Endometrium (tissue), 2 donors: ENCODE measurements at regions not wholly inside any gene's neighbourhood (a gene's known extent, or its start where the extent isn't known, plus 50 kb on each side); places are given as distances from the start of the nearest gene placed in this dataset.

Source experiments
- FAIRE-seq: peaks from 2 replicates; lab custom pipeline; 2012; peaks lifted over from hg19 to GRCh38; lab: Jason Lieb, UNC
- donor health status: control.
- donor health status: control.

- FAIRE-seq, result no peak
These were observed 161.7 kb upstream of the FN1 start for GRCh38 chr2:215597577-215597976.

GRCh38 chr2:215594766-215595165, 158.9 kb upstream of the FN1 start:
- FAIRE-seq, result no peak

GRCh38 chr2:215590010-215590745, 154.3 kb upstream of the FN1 start:
- no peak for FAIRE-seq

GRCh38 chr2:215583881-215584280, 148.0 kb upstream of the FN1 start:
- no peak for FAIRE-seq

- no peak for FAIRE-seq
These were observed 143.9 kb upstream of the FN1 start for GRCh38 chr2:215579809-215580208.

GRCh38 chr2:215577356-215577755, 141.5 kb upstream of the FN1 start:
- no peak for FAIRE-seq

GRCh38 chr2:215576572-215576971, 140.7 kb upstream of the FN1 start:
- FAIRE-seq, result no peak

GRCh38 chr2:215573496-215573895, 137.6 kb upstream of the FN1 start:
- FAIRE-seq, result no peak

- no peak for FAIRE-seq
These were observed 136.5 kb upstream of the FN1 start for GRCh38 chr2:215572341-215572848.

- no peak for FAIRE-seq
These were observed 135.8 kb upstream of the FN1 start for GRCh38 chr2:215571689-215572088.

GRCh38 chr2:215567504-215567903, 131.6 kb upstream of the FN1 start:
- no peak for FAIRE-seq

- FAIRE-seq, result no peak
These were observed 130.0 kb upstream of the FN1 start for GRCh38 chr2:215565897-215566296.

GRCh38 chr2:215557701-215558100, 121.8 kb upstream of the FN1 start:
- FAIRE-seq, result no peak

GRCh38 chr2:215556979-215557378, 121.1 kb upstream of the FN1 start:
- FAIRE-seq, result no peak

- no peak for FAIRE-seq
These were observed 119.0 kb upstream of the FN1 start for GRCh38 chr2:215554689-215555498.

GRCh38 chr2:215553946-215554345, 118.1 kb upstream of the FN1 start:
- no peak for FAIRE-seq

GRCh38 chr2:215552144-215552580, 116.3 kb upstream of the FN1 start:
- no peak for FAIRE-seq

GRCh38 chr2:215550331-215550730, 114.5 kb upstream of the FN1 start:
- no peak for FAIRE-seq

- FAIRE-seq, result no peak
These were observed 112.8 kb upstream of the FN1 start for GRCh38 chr2:215548714-215549113.

GRCh38 chr2:215542690-215543089, 106.8 kb upstream of the FN1 start:
- FAIRE-seq, result no peak

- FAIRE-seq, result no peak
These were observed 104.8 kb upstream of the FN1 start for GRCh38 chr2:215540658-215541057.

- no peak for FAIRE-seq
These were observed 101.7 kb upstream of the FN1 start for GRCh38 chr2:215537611-215538010.

GRCh38 chr2:215536510-215536909, 100.6 kb upstream of the FN1 start:
- FAIRE-seq, result no peak
